GM12872 (cell line): ENCODE measurements at regions not wholly inside any gene's neighbourhood (a gene's known extent, or its start where the extent isn't known, plus 50 kb on each side); places are given as distances from the start of the nearest gene placed in this dataset.

Experiments used
- CTCF ChIP-seq: IDR thresholded peaks from 3 replicates; pipeline ENCODE4 v1.5.1; 2011; ENCODE audit warnings: low read depth, mild to moderate bottlenecking, low read length, moderate library complexity; ENCODE audit not compliant: insufficient read depth

- TF ChIP-seq CTCF: no peak
Observed at GRCh38 chr6:115276881-115277565, 783.7 kb downstream of the FRK start.

- no peak for TF ChIP-seq CTCF
Observed at GRCh38 chr6:115272311-115272710, 788.4 kb downstream of the FRK start.

- no peak for TF ChIP-seq CTCF
Observed at GRCh38 chr6:115271434-115271833, 789.3 kb downstream of the FRK start.

- no peak for TF ChIP-seq CTCF
Observed at GRCh38 chr6:115270953-115271352, 789.7 kb downstream of the FRK start.

- TF ChIP-seq CTCF: no peak
Observed at GRCh38 chr6:115241373-115241772, 819.3 kb downstream of the FRK start.

GRCh38 chr6:115221198-115221597 lies 839.5 kb downstream of the FRK start:
- TF ChIP-seq CTCF: no peak

- no peak for TF ChIP-seq CTCF
Observed at GRCh38 chr6:115220551-115221159, 840.0 kb downstream of the FRK start.
